ENCODE measurements at regions not wholly inside any gene's neighbourhood (a gene's known extent, or its start where the extent isn't known, plus 50 kb on each side); places are given as distances from the start of the nearest gene placed in this dataset.

- Histone ChIP-seq H3K4me3 (ENCODE audit: low read length) (no peak overlapping the region), H3K27me3 (ENCODE audit: control insufficient read depth in 1 of 2, insufficient read depth in 2 of 2, low read length in 2 of 2) (no peaks in the 10 kb centered on the region), H3K9me3 (ENCODE audit: control insufficient read depth in 1 of 2, insufficient read depth in 1 of 2, low read length in 2 of 2) (peaks cover 0 to 23% of the 10 kb centered on the region in 2 experiments), H3K4me1 (ENCODE audit: insufficient read depth, low read length) (no peaks in the 10 kb centered on the region), H3K27ac (ENCODE audit: low read depth in 1 of 2, low read length in 2 of 2) (no peak overlapping the region), H3K36me3 (ENCODE audit: insufficient read depth, low read length) (no peaks in the 10 kb centered on the region)
- no peaks in the 10 kb centered on the region for H3K36me3 Mint-ChIP-seq (ENCODE audit: low read depth)
- no peak for TF ChIP-seq CTCF (IDR thresholded peaks at IDR 0.05)
- no peak overlapping the region for H3K4me3 Mint-ChIP-seq
- CTCF ChIA-PET = no interaction called here
- POLR2A ChIA-PET = no interaction called here
- intact Hi-C loops (cut with DNase I, micrococcal nuclease) = no loop called here
- peaks cover 12% of the 10 kb centered on the region for H3K9me3 Mint-ChIP-seq
- H3K27me3 Mint-ChIP-seq = no peaks in the 10 kb centered on the region
- DNase-seq (no peak), ATAC-seq (ENCODE audit: poor library complexity) (no peak)
- no peaks in the 10 kb centered on the region for H3K4me1 Mint-ChIP-seq (ENCODE audit: low read depth)
- H3K27ac Mint-ChIP-seq = no peak overlapping the region
These were observed 132.8 kb upstream of the REG3A start for GRCh38 chr2:79292239-79292957.

- TF ChIP-seq CTCF (IDR thresholded peaks at IDR 0.05) = no peak
- H3K27ac Mint-ChIP-seq = no peak overlapping the region
- DNase-seq (no peak), ATAC-seq (ENCODE audit: poor library complexity) (no peak)
- H3K27ac ChIP-seq (ENCODE audit: low read depth in 1 of 2, low read length in 2 of 2) = no peak overlapping the region
- H3K9me3 Mint-ChIP-seq = peaks cover 14% of the 10 kb centered on the region
- no peaks in the 10 kb centered on the region for H3K36me3 Mint-ChIP-seq (ENCODE audit: low read depth)
- intact Hi-C loops (cut with DNase I, micrococcal nuclease) = no loop called here
- H3K4me3 ChIP-seq (ENCODE audit: low read length) = no peak overlapping the region
- H3K4me1 Mint-ChIP-seq (ENCODE audit: low read depth) = no peaks in the 10 kb centered on the region
- H3K4me3 Mint-ChIP-seq = no peak overlapping the region
- CTCF ChIA-PET = no interaction called here
- no peaks in the 10 kb centered on the region for H3K27me3 ChIP-seq (ENCODE audit: control insufficient read depth in 1 of 2, insufficient read depth in 2 of 2, low read length in 2 of 2)
- POLR2A ChIA-PET = no interaction called here
- H3K4me1 ChIP-seq (ENCODE audit: insufficient read depth, low read length) = no peaks in the 10 kb centered on the region
- H3K9me3 ChIP-seq (ENCODE audit: control insufficient read depth in 1 of 2, insufficient read depth in 1 of 2, low read length in 2 of 2) = peaks cover 0 to 9% of the 10 kb centered on the region in 2 experiments
- H3K36me3 ChIP-seq (ENCODE audit: insufficient read depth, low read length) = no peaks in the 10 kb centered on the region
- H3K27me3 Mint-ChIP-seq = no peaks in the 10 kb centered on the region
These were observed 116.3 kb upstream of the REG3A start for GRCh38 chr2:79275863-79276262.

- ATAC-seq (ENCODE audit: poor library complexity) = no peak
- Histone ChIP-seq H3K9me3 (ENCODE audit: control insufficient read depth in 1 of 2, insufficient read depth in 1 of 2, low read length in 2 of 2) (peaks cover 0 to 12% of the 10 kb centered on the region in 2 experiments), H3K4me3 (ENCODE audit: low read length) (no peak overlapping the region), H3K36me3 (ENCODE audit: insufficient read depth, low read length) (no peaks in the 10 kb centered on the region), H3K27me3 (ENCODE audit: control insufficient read depth in 1 of 2, insufficient read depth in 2 of 2, low read length in 2 of 2) (no peaks in the 10 kb centered on the region), H3K27ac (ENCODE audit: low read depth in 1 of 2, low read length in 2 of 2) (no peak overlapping the region), H3K4me1 (ENCODE audit: insufficient read depth, low read length) (no peaks in the 10 kb centered on the region)
- ChIA-PET POLR2A (no interaction called here), CTCF (no interaction called here)
- peaks cover 14% of the 10 kb centered on the region for H3K9me3 Mint-ChIP-seq
- no peaks in the 10 kb centered on the region for H3K36me3 Mint-ChIP-seq (ENCODE audit: low read depth)
- H3K4me1 Mint-ChIP-seq (ENCODE audit: low read depth) = no peaks in the 10 kb centered on the region
- no peaks in the 10 kb centered on the region for H3K27me3 Mint-ChIP-seq
- no peak overlapping the region for H3K4me3 Mint-ChIP-seq
- H3K27ac Mint-ChIP-seq = no peak overlapping the region
- intact Hi-C loops (cut with DNase I, micrococcal nuclease) = no loop called here
- no peak for TF ChIP-seq CTCF (IDR thresholded peaks at IDR 0.05)
- no peak for DNase-seq
These were observed 115.6 kb upstream of the REG3A start for GRCh38 chr2:79275197-79275596.
